HFFc6 (cell line): ENCODE measurements at regions not wholly inside any gene's neighbourhood (a gene's known extent, or its start where the extent isn't known, plus 50 kb on each side); places are given as distances from the start of the nearest gene placed in this dataset.
A peak's percentile ranks its signal among the peaks of the same experiment; 100 is the strongest.

Experiments
- DNase-seq: peaks from one replicate; pipeline ENCODE4 v3.0.0-alpha.2; 2018
- H3K27ac Mint-ChIP-seq: 2 replicates; pipeline ENCODE4 v1.8.0; 2020; ENCODE audit warnings: mild to moderate bottlenecking, mixed read lengths
- H3K27me3 Mint-ChIP-seq: 2 replicates; pipeline ENCODE4 v1.8.0; 2021; ENCODE audit warnings: mild to moderate bottlenecking, moderate library complexity, mixed read lengths; ENCODE audit not compliant: insufficient read depth
- H3K36me3 Mint-ChIP-seq: 2 replicates; pipeline ENCODE4 v1.8.0; 2021; ENCODE audit warnings: low read depth, mixed read lengths
- H3K4me1 Mint-ChIP-seq: 2 replicates; pipeline ENCODE4 v1.8.0; 2020; ENCODE audit warnings: low read depth, mixed read lengths
- H3K4me3 Mint-ChIP-seq: 2 replicates; pipeline ENCODE4 v1.8.0; 2020; ENCODE audit warnings: mild to moderate bottlenecking, moderate library complexity, mixed read lengths
- H3K9me3 Mint-ChIP-seq: 2 replicates; pipeline ENCODE4 v1.8.0; 2020; ENCODE audit warnings: mild to moderate bottlenecking, mixed read lengths
- CTCF ChIP-seq: fragments of 200-600 bp; sonication (generic); IDR thresholded peaks from 2 replicates; pipeline ENCODE4 v1.5.0; 2021; ENCODE audit warnings: antibody characterized with exemption, mild to moderate bottlenecking

DNA sequence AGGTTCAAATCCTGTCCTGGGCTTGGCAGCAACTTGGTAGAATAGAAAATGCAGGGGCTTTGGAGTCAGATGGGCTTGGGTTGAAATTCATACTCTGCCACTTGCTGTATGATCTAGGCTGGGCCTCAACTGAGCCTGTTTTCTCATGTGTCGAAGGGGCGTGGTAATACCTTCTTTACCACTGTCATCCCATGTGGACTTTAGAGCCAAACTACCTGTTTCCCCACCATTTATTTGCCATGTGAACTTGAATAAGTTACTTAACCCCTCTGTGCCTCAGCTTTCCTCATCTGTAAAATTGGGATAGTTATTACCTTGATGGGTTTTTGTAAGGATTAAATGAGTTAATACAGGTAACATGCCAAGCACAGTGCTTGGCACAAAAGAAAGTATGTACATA is 106.0 kb downstream of the COPRS start:
- no peaks in the 10 kb centered on the region; the same call in 1 of the 2 replicates for H3K27me3 Mint-ChIP-seq
- peaks cover 5% of the 10 kb centered on the region; the same call in 1 of the 2 replicates for H3K9me3 Mint-ChIP-seq
- no peak for TF ChIP-seq CTCF

GRCh38 chr17:31752584-31752983 is 106.5 kb downstream of the COPRS start:
- H3K27ac Mint-ChIP-seq = peak overlapping the region; percentile 6; the same call in 1 of the 2 replicates
- TF ChIP-seq CTCF = no peak
- peaks cover 64% of the 10 kb centered on the region for H3K4me1 Mint-ChIP-seq
- peaks cover 5% of the 10 kb centered on the region; the same call in 1 of the 2 replicates for H3K9me3 Mint-ChIP-seq
- peaks cover 5% of the 10 kb centered on the region for H3K36me3 Mint-ChIP-seq
- no peak for DNase-seq
- no peaks in the 10 kb centered on the region; the same call in 1 of the 2 replicates for H3K27me3 Mint-ChIP-seq
- H3K4me3 Mint-ChIP-seq = no peak overlapping the region

More for the DNA sequence above, 106.0 kb downstream of the COPRS start:
- Mint-ChIP-seq H3K27ac (peak overlapping the region; percentile 6; the same call in 1 of the 2 replicates), H3K4me3 (no peak overlapping the region), H3K4me1 (peaks cover 60% of the 10 kb centered on the region), H3K36me3 (peaks cover 5% of the 10 kb centered on the region)
- no peak for DNase-seq

DNA sequence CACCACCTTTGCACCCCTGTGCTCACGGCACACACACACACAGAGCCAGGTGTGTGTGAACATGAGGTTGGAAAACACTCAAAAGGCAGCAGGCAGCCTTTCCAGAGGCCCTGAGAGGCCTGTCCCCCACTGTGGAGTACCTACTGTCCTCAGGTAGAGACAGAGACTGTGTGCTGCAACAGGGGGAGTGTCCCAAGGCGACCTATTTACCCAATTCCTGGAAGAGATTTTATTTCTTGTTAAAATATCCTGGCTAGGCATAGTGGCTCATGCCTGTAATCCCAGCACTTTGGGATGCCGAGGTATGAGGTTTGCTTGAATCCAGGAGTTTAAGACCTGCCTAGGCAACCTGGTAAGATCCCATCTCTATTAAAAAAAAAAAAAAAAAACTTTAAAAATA is 108.5 kb downstream of the COPRS start:
- Mint-ChIP-seq H3K27ac (peak overlapping the region; percentile 21; the same call in 1 of the 2 replicates), H3K4me3 (no peak overlapping the region), H3K27me3 (peaks cover 2% of the 10 kb centered on the region; the same call in 1 of the 2 replicates), H3K36me3 (peaks cover 5% of the 10 kb centered on the region), H3K4me1 (peaks cover 80% of the 10 kb centered on the region), H3K9me3 (peaks cover 5% of the 10 kb centered on the region; the same call in 1 of the 2 replicates)
- no peak for TF ChIP-seq CTCF
- no peak for DNase-seq

- H3K27ac Mint-ChIP-seq = peak overlapping the region; percentile 21; the same call in 1 of the 2 replicates
- no peak overlapping the region for H3K4me3 Mint-ChIP-seq
- peaks cover 3% of the 10 kb centered on the region for H3K36me3 Mint-ChIP-seq
- H3K27me3 Mint-ChIP-seq = peaks cover 2% of the 10 kb centered on the region; the same call in 1 of the 2 replicates
- peaks cover 3% of the 10 kb centered on the region; the same call in 1 of the 2 replicates for H3K9me3 Mint-ChIP-seq
- no peak for TF ChIP-seq CTCF
- no peak for DNase-seq
- H3K4me1 Mint-ChIP-seq = peaks cover 80% of the 10 kb centered on the region
Observed at GRCh38 chr17:31748881-31749280, 110.2 kb downstream of the COPRS start.

- Mint-ChIP-seq H3K27me3 (peaks cover 2% of the 10 kb centered on the region; the same call in 1 of the 2 replicates), H3K4me3 (no peak overlapping the region), H3K4me1 (peaks cover 85% of the 10 kb centered on the region), H3K36me3 (no peaks in the 10 kb centered on the region), H3K9me3 (no peaks in the 10 kb centered on the region), H3K27ac (peak overlapping the region; percentile 16; the same call in 1 of the 2 replicates)
- no peak for TF ChIP-seq CTCF
- DNase-seq = no peak
Observed at GRCh38 chr17:31746884-31747495, 112.1 kb downstream of the COPRS start.
